ENCODE measurements at regions not wholly inside any gene's neighbourhood (a gene's known extent, or its start where the extent isn't known, plus 50 kb on each side); places are given as distances from the start of the nearest gene placed in this dataset.

DNA sequence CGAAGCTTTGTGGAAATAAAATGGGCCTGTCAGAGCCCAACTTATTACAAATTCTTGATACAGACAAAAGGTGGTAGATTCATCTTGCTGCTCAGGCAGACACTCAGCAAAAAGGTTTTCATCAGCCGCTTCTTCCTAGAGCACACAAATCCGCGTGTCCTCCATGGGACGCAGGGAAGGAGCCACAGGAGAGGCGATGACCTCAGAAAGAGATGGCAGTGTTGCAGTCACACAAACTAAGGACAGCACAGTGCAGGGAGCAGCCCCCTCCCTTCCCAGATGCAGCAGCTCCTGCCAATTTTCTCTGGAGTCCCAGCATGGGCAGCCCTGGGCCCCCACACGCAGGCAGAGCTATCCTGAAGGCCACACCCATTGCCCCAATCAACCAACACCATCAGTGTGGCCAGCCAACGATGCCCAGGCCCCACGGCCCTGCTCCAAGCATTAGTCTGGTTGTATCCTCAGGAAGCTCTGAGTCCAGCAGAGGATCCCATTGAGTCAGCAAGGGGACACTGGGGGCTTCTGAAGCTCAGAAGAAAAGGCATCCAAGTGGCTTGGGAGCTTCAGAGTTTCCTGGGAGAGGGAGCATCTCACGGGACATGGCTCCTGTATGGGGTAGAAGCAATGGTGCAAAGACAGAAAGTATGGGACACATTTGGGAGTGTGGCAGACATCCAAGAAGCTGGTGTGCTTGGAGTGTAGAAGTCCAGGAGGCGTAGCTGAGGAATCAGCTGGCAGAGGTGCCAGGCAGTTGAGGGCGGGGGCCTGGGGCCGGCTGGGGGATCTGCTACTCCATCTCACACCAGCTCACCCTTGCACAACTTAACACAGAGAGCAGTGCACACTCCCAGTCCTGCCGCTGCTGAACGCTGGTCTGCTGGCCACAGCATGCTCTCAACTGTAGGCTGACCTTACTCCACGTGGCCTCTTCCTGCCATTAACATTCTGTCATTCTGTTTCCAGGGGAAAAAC is 142.1 kb upstream of the CST7 start:
- H3K36me3 ChIP-seq: no peaks in the 10 kb centered on the region
- H3K4me3 ChIP-seq: no peak overlapping the region
- no peak for DNase-seq (ENCODE audit: low read depth in 1 of 2, low spot score in 1 of 2)
- no peaks in the 10 kb centered on the region for H3K27me3 ChIP-seq
- no peaks in the 10 kb centered on the region for H3K9me3 ChIP-seq (ENCODE audit: low read depth)
- TF ChIP-seq, protein P1, sequence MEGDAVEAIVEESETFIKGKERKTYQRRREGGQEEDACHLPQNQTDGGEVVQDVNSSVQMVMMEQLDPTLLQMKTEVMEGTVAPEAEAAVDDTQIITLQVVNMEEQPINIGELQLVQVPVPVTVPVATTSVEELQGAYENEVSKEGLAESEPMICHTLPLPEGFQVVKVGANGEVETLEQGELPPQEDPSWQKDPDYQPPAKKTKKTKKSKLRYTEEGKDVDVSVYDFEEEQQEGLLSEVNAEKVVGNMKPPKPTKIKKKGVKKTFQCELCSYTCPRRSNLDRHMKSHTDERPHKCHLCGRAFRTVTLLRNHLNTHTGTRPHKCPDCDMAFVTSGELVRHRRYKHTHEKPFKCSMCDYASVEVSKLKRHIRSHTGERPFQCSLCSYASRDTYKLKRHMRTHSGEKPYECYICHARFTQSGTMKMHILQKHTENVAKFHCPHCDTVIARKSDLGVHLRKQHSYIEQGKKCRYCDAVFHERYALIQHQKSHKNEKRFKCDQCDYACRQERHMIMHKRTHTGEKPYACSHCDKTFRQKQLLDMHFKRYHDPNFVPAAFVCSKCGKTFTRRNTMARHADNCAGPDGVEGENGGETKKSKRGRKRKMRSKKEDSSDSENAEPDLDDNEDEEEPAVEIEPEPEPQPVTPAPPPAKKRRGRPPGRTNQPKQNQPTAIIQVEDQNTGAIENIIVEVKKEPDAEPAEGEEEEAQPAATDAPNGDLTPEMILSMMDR (IDR thresholded peaks at IDR 0.05; ENCODE audit: low read depth, low read length): no peak
- no peaks in the 10 kb centered on the region for H3K4me1 ChIP-seq (ENCODE audit: low read depth)
- H3K27ac ChIP-seq: no peak overlapping the region

DNA sequence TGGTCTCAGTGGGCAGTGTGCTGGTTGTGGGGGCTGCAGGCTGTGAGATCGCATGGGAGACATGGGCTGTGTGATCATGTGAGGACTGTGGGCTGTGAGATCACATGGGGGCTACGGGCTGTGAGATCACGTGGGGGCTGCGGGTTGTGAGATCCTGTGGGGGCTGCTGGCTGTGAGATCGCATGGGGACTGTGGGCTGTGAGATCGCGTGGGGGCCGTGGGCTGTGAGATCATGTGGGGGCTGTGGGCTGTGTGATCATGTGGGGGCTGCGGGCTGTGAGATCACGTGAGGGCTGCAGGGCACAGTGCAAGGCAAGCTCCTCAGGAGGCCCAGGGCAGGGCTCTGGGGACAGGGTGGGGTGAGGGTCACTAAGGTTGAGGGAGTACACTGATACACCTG is 140.5 kb upstream of the CST7 start:
- TF ChIP-seq, protein P1 (IDR thresholded peaks at IDR 0.05; ENCODE audit: low read depth, low read length): no peak

DNA sequence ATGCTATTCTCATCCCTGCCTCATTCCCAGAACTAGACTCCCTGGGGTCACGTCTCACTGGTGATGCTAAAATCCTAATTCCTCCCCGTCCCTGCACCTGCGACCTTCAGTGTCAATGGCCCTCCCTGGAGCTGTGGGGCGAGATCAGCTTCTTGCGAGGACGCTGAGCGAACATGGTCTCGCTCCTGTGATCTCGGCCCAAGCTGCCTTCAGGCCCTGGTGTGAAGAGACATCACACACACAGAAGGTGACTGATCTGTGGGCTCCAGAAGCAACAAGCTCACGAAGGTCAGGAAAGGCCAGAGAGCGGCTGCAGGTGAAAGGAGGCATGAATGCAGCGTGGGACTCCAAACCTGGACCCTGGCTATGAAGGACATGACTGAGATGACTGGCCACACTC is 139.5 kb upstream of the CST7 start:
- Histone ChIP-seq H3K4me1 (ENCODE audit: low read depth) (no peaks in the 10 kb centered on the region), H3K9me3 (ENCODE audit: low read depth) (no peaks in the 10 kb centered on the region), H3K27ac (no peak overlapping the region), H3K36me3 (no peaks in the 10 kb centered on the region), H3K27me3 (no peaks in the 10 kb centered on the region), H3K4me3 (no peak overlapping the region)
- DNase-seq (ENCODE audit: low read depth in 1 of 2, low spot score in 1 of 2): no peak
- TF ChIP-seq, protein P1 (IDR thresholded peaks at IDR 0.05; ENCODE audit: low read depth, low read length): no peak

More for the DNA sequence above, 140.5 kb upstream of the CST7 start:
- H3K36me3 ChIP-seq: no peaks in the 10 kb centered on the region
- H3K27ac ChIP-seq: no peak overlapping the region
- no peaks in the 10 kb centered on the region for H3K27me3 ChIP-seq
- no peaks in the 10 kb centered on the region for H3K4me1 ChIP-seq (ENCODE audit: low read depth)
- no peaks in the 10 kb centered on the region for H3K9me3 ChIP-seq (ENCODE audit: low read depth)
- H3K4me3 ChIP-seq: no peak overlapping the region
- no peak for DNase-seq (ENCODE audit: low read depth in 1 of 2, low spot score in 1 of 2)

DNA sequence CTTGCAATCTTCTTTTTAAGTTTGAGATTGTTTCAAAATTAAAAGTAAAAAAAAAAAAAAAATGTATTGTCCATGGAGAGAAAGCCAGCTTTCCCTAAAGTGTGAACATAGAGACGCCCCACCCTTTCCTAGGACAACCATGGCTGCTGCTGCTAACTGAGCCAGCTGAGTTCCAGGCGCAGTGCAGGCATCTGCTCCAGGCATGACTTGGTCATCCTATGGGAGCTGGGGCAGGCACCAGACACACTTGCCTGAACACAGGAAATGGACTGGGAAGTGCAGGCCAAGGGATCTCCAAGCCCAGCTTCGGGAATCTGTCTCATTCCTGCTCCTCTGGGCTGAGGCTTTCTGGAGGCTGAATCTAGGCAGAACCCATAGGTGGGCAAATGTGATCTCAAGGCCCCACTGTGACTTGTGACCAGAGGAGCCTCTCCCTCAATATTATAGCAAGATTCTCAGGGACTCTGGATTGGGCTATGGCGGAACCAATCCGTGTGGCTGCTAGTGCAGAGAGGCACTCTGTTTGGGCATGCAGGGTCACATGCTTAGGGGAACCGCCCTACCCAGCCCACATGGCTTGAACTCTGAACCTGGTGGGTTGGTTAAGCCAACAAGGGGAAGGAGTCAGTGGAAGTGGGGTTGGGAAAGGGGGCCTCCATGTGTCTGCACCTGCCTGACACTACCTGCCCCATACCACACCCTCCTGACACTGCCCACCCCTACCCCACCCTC is 138.2 kb upstream of the CST7 start:
- no peak for DNase-seq (ENCODE audit: low read depth in 1 of 2, low spot score in 1 of 2)
- TF ChIP-seq, protein P1 (IDR thresholded peaks at IDR 0.05; ENCODE audit: low read depth, low read length): no peak
- no peaks in the 10 kb centered on the region for H3K9me3 ChIP-seq (ENCODE audit: low read depth)

DNA sequence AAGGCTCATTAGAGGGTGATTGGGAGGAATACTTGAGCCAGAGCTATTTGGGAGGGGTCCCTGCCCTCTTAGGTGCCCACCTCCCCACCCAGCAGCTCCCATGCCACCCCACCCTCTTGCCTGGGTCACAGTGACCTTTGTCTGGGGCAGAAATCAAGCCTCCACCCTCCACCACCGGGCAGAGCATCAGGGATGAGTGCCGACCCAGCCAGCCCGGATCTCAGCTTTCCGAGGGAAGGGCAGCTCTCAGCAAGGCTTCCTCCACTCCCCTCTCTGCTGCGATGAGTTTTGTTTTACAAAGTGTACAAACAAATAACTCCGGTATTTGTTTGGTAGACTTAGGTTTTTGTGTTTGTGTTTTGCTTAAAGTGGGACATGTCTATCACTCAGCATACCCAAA is 136.7 kb upstream of the CST7 start:
- H3K27me3 ChIP-seq: no peaks in the 10 kb centered on the region
- DNase-seq (ENCODE audit: low read depth in 1 of 2, low spot score in 1 of 2): no peak
- no peaks in the 10 kb centered on the region for H3K4me1 ChIP-seq (ENCODE audit: low read depth)
- TF ChIP-seq, protein P1 (IDR thresholded peaks at IDR 0.05; ENCODE audit: low read depth, low read length): no peak
- no peaks in the 10 kb centered on the region for H3K36me3 ChIP-seq
- no peak overlapping the region for H3K27ac ChIP-seq
- no peaks in the 10 kb centered on the region for H3K9me3 ChIP-seq (ENCODE audit: low read depth)
- no peak overlapping the region for H3K4me3 ChIP-seq

More for the DNA sequence above, 138.2 kb upstream of the CST7 start:
- H3K4me3 ChIP-seq: no peak overlapping the region
- H3K27me3 ChIP-seq: no peaks in the 10 kb centered on the region
- no peaks in the 10 kb centered on the region for H3K4me1 ChIP-seq (ENCODE audit: low read depth)
- no peak overlapping the region for H3K27ac ChIP-seq
- H3K36me3 ChIP-seq: no peaks in the 10 kb centered on the region
